GM12875 (cell line): ENCODE measurements at regions not wholly inside any gene's neighbourhood (a gene's known extent, or its start where the extent isn't known, plus 50 kb on each side); places are given as distances from the start of the nearest gene placed in this dataset.

Experiments
- H3K4me3 ChIP-seq: one replicate; pipeline ENCODE4 v1.5.1; 2011; ENCODE audit warnings: low read depth, low read length, control low read depth
- CTCF ChIP-seq: IDR thresholded peaks from 2 replicates; pipeline ENCODE4 v1.5.1; 2011; ENCODE audit warnings: low read depth, mild to moderate bottlenecking, control low read depth, inconsistent platforms, low read length, moderate library complexity, borderline replicate concordance; ENCODE audit not compliant: insufficient read depth

- no peak for TF ChIP-seq CTCF
- no peak overlapping the region for H3K4me3 ChIP-seq
Observed at GRCh38 chr15:35686347-35686746, 140.4 kb upstream of the DPH6 start.

GRCh38 chr15:35689266-35689665 lies 143.3 kb upstream of the DPH6 start:
- TF ChIP-seq CTCF = no peak
- no peak overlapping the region for H3K4me3 ChIP-seq

GRCh38 chr15:35690089-35690488 lies 144.1 kb upstream of the DPH6 start:
- TF ChIP-seq CTCF = no peak
- no peak overlapping the region for H3K4me3 ChIP-seq

GRCh38 chr15:35690698-35691116 lies 144.7 kb upstream of the DPH6 start:
- no peak for TF ChIP-seq CTCF
- no peak overlapping the region for H3K4me3 ChIP-seq

- TF ChIP-seq CTCF = no peak
- no peak overlapping the region for H3K4me3 ChIP-seq
Observed at GRCh38 chr15:35691173-35691761, 145.3 kb upstream of the DPH6 start.

GRCh38 chr15:35691891-35692867 lies 146.2 kb upstream of the DPH6 start:
- no peak overlapping the region for H3K4me3 ChIP-seq
- no peak for TF ChIP-seq CTCF
